HL-60 (cell line): ENCODE measurements at regions not wholly inside any gene's neighbourhood (a gene's known extent, or its start where the extent isn't known, plus 50 kb on each side); places are given as distances from the start of the nearest gene placed in this dataset.

Experiments
- POLR2AphosphoS5 ChIP-seq: IDR thresholded peaks from 2 replicates; pipeline ENCODE4 v1.6.1; 2012; ENCODE audit warnings: low read depth
- TF ChIP-seq, protein P1 (sequence below): IDR thresholded peaks from one replicate; pipeline ENCODE4 v1.5.1; 2011; ENCODE audit warnings: low read length, control low read depth, inconsistent platforms; ENCODE audit not compliant: insufficient read depth
- TF ChIP-seq, protein P2 (sequence below): IDR thresholded peaks from 2 replicates; pipeline ENCODE4 v1.6.1; 2012; ENCODE audit warnings: low read depth; ENCODE audit not compliant: insufficient replicate concordance

DNA sequence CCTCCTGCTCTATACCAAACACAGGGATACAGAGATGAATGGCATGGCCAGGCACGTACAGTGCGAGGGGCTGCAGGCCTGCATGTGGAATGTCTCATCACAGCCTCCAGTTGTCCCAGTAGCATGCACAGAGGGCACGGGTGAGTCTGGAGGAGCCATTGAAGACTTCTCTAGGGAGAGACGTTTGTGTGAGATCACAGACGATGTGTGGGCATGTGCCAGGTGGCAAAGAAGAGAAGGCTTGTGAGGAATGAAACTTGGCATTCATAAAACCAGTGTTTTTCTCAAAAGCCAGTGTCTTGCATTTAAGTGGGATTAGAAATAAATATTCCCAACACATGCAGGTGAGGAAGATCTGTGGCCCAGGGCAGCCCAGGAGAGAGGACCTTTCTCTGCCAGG, 119.1 kb upstream of the UBE3A start:
- TF ChIP-seq, protein P1, sequence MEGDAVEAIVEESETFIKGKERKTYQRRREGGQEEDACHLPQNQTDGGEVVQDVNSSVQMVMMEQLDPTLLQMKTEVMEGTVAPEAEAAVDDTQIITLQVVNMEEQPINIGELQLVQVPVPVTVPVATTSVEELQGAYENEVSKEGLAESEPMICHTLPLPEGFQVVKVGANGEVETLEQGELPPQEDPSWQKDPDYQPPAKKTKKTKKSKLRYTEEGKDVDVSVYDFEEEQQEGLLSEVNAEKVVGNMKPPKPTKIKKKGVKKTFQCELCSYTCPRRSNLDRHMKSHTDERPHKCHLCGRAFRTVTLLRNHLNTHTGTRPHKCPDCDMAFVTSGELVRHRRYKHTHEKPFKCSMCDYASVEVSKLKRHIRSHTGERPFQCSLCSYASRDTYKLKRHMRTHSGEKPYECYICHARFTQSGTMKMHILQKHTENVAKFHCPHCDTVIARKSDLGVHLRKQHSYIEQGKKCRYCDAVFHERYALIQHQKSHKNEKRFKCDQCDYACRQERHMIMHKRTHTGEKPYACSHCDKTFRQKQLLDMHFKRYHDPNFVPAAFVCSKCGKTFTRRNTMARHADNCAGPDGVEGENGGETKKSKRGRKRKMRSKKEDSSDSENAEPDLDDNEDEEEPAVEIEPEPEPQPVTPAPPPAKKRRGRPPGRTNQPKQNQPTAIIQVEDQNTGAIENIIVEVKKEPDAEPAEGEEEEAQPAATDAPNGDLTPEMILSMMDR = no peak
- no peak for TF ChIP-seq POLR2AphosphoS5
- TF ChIP-seq, protein P2, sequence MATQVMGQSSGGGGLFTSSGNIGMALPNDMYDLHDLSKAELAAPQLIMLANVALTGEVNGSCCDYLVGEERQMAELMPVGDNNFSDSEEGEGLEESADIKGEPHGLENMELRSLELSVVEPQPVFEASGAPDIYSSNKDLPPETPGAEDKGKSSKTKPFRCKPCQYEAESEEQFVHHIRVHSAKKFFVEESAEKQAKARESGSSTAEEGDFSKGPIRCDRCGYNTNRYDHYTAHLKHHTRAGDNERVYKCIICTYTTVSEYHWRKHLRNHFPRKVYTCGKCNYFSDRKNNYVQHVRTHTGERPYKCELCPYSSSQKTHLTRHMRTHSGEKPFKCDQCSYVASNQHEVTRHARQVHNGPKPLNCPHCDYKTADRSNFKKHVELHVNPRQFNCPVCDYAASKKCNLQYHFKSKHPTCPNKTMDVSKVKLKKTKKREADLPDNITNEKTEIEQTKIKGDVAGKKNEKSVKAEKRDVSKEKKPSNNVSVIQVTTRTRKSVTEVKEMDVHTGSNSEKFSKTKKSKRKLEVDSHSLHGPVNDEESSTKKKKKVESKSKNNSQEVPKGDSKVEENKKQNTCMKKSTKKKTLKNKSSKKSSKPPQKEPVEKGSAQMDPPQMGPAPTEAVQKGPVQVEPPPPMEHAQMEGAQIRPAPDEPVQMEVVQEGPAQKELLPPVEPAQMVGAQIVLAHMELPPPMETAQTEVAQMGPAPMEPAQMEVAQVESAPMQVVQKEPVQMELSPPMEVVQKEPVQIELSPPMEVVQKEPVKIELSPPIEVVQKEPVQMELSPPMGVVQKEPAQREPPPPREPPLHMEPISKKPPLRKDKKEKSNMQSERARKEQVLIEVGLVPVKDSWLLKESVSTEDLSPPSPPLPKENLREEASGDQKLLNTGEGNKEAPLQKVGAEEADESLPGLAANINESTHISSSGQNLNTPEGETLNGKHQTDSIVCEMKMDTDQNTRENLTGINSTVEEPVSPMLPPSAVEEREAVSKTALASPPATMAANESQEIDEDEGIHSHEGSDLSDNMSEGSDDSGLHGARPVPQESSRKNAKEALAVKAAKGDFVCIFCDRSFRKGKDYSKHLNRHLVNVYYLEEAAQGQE = no peak
